Astrocyte (in vitro differentiated cells and primary cell): ENCODE measurements at regions not wholly inside any gene's neighbourhood (a gene's known extent, or its start where the extent isn't known, plus 50 kb on each side); places are given as distances from the start of the nearest gene placed in this dataset.

ENCODE experiments used
- CTCF ChIP-seq: IDR thresholded peaks from 2 replicates; pipeline ENCODE4 v1.5.1; 2011; ENCODE audit warnings: low read depth, mild to moderate bottlenecking, inconsistent platforms, low read length, moderate library complexity; ENCODE audit not compliant: insufficient read depth
- EZH2 ChIP-seq: IDR thresholded peaks from 2 replicates; pipeline ENCODE4 v1.6.1; 2012; ENCODE audit warnings: mild to moderate bottlenecking, low read length, inconsistent platforms; ENCODE audit not compliant: insufficient read depth

DNA sequence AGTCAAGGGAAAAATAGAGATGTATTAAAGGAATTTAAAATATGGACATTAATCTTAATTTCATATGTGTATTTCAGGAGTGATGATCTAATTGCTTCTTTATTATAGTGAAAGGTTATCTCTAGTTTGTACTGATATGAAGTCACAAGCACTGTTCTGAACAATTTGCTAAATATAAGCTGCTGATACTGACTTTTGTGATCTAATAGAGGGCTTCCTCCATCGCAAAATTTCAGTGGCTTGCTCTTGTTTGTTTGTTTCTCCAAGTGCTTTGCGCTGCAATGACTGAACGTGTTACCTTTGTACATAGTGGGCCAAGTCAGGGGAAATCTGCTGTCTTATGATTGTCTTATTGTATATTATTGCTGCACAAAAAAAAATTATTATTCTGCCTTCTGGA, 307.0 kb downstream of the KCNJ2 start:
- no peak for TF ChIP-seq CTCF
- TF ChIP-seq EZH2 = no peak
